Karpas-422 (cell line): ENCODE measurements at regions not wholly inside any gene's neighbourhood (a gene's known extent, or its start where the extent isn't known, plus 50 kb on each side); places are given as distances from the start of the nearest gene placed in this dataset.

ENCODE experiments used
- DNase-seq: peaks from one replicate; pipeline ENCODE4 v3.0.0-alpha.2; 2015
- H2AFZ ChIP-seq: fragments of 200-600 bp; sonication (generic); 2 replicates; pipeline ENCODE4 v1.6.1; 2014; ENCODE audit warnings: antibody characterized with exemption, low read length, mixed read lengths
- H3K27ac ChIP-seq: fragments of 200-600 bp; sonication (generic); 2 replicates; pipeline ENCODE4 v1.5.1; 2014; ENCODE audit warnings: mild to moderate bottlenecking, low read length, moderate library complexity
- H3K27me3 ChIP-seq: fragments of 200-600 bp; sonication (generic); 2 replicates; pipeline ENCODE4 v1.6.1; 2014; ENCODE audit warnings: low read length, mixed read lengths
- H3K36me3 ChIP-seq: fragments of 200-600 bp; sonication (generic); 2 replicates; pipeline ENCODE4 v1.6.1; 2014; ENCODE audit warnings: low read length, mixed read lengths; ENCODE audit not compliant: insufficient read depth
- H3K4me1 ChIP-seq: fragments of 200-600 bp; sonication (generic); 2 replicates; pipeline ENCODE4 v1.6.1; 2014; ENCODE audit warnings: mild to moderate bottlenecking, low read length, mixed read lengths
- H3K4me2 ChIP-seq: fragments of 200-600 bp; sonication (generic); 2 replicates; pipeline ENCODE4 v1.6.1; 2014; ENCODE audit warnings: low read length, low read depth, mild to moderate bottlenecking; ENCODE audit not compliant: poor library complexity, severe bottlenecking
- H3K4me3 ChIP-seq: fragments of 200-600 bp; sonication (generic); 2 replicates; pipeline ENCODE4 v1.5.1; 2014; ENCODE audit warnings: mild to moderate bottlenecking, antibody characterized with exemption, low read length, mixed read lengths
- H3K79me2 ChIP-seq: fragments of 200-600 bp; sonication (generic); 2 replicates; pipeline ENCODE4 v1.6.1; 2014; ENCODE audit warnings: mild to moderate bottlenecking, low read length, mixed read lengths
- H3K9ac ChIP-seq: fragments of 200-600 bp; sonication (generic); 2 replicates; pipeline ENCODE4 v1.6.0; 2014; ENCODE audit warnings: low read length
- H3K9me2 ChIP-seq: fragments of 200-600 bp; sonication (generic), shearing (Covaris generic); replicated peaks from 2 replicates; pipeline ENCODE4 v1.6.0; 2014; ENCODE audit warnings: mild to moderate bottlenecking, low read length, moderate library complexity; ENCODE audit not compliant: insufficient read depth
- H3K9me3 ChIP-seq: fragments of 300-700, 200-600 bp; sonication (generic); 2 replicates; pipeline ENCODE4 v1.6.1; 2014; ENCODE audit warnings: low read length, mixed read lengths
- H4K20me1 ChIP-seq: fragments of 200-600 bp; sonication (generic); 2 replicates; pipeline ENCODE4 v1.6.1; 2014; ENCODE audit warnings: mild to moderate bottlenecking, antibody characterized with exemption, low read length, low read depth; ENCODE audit not compliant: insufficient read depth

- H3K4me1 ChIP-seq, result no peaks in the 10 kb centered on the region
Measured at GRCh38 chr5:92715946-92716520, 865.0 kb downstream of the NR2F1-AS1 start.

GRCh38 chr5:92713826-92714225, 867.2 kb downstream of the NR2F1-AS1 start:
- no peak for DNase-seq
- Histone ChIP-seq H3K36me3 (no peaks in the 10 kb centered on the region), H3K9me3 (peaks cover 11% of the 10 kb centered on the region), H3K4me2 (no peak overlapping the region), H3K79me2 (no peaks in the 10 kb centered on the region), H3K27me3 (no peaks in the 10 kb centered on the region), H3K9ac (no peak overlapping the region), H3K27ac (no peak overlapping the region), H2AFZ (no peak overlapping the region), H3K4me1 (no peaks in the 10 kb centered on the region), H3K9me2 (no peaks in the 10 kb centered on the region), H4K20me1 (no peaks in the 10 kb centered on the region), H3K4me3 (no peak overlapping the region)

More at GRCh38 chr5:92715946-92716520, 865.0 kb downstream of the NR2F1-AS1 start:
- H4K20me1 ChIP-seq, result no peaks in the 10 kb centered on the region
- H3K27ac ChIP-seq, result no peak overlapping the region
- H3K36me3 ChIP-seq, result no peaks in the 10 kb centered on the region
- H3K79me2 ChIP-seq, result no peaks in the 10 kb centered on the region
- H3K9me3 ChIP-seq, result peaks cover 20% of the 10 kb centered on the region
- H3K9ac ChIP-seq, result no peak overlapping the region
- no peaks in the 10 kb centered on the region for H3K9me2 ChIP-seq
- H3K27me3 ChIP-seq, result no peaks in the 10 kb centered on the region
- H3K4me3 ChIP-seq, result no peak overlapping the region
- H2AFZ ChIP-seq, result no peak overlapping the region
- DNase-seq, result no peak
- no peak overlapping the region for H3K4me2 ChIP-seq

- Histone ChIP-seq H3K9ac (no peak overlapping the region), H3K9me3 (peaks cover 12% of the 10 kb centered on the region), H2AFZ (no peak overlapping the region), H3K27me3 (no peaks in the 10 kb centered on the region), H3K27ac (no peak overlapping the region), H3K4me3 (no peak overlapping the region), H3K9me2 (no peaks in the 10 kb centered on the region), H4K20me1 (no peaks in the 10 kb centered on the region), H3K4me1 (no peaks in the 10 kb centered on the region), H3K36me3 (no peaks in the 10 kb centered on the region), H3K4me2 (no peak overlapping the region), H3K79me2 (no peaks in the 10 kb centered on the region)
- DNase-seq, result no peak
Measured at GRCh38 chr5:92713335-92713743, 867.7 kb downstream of the NR2F1-AS1 start.

- no peak overlapping the region for H3K27ac ChIP-seq
- H3K9me2 ChIP-seq, result no peaks in the 10 kb centered on the region
- H3K9me3 ChIP-seq, result peaks cover 11% of the 10 kb centered on the region
- no peak for DNase-seq
- no peaks in the 10 kb centered on the region for H3K79me2 ChIP-seq
- H2AFZ ChIP-seq, result no peak overlapping the region
- H4K20me1 ChIP-seq, result no peaks in the 10 kb centered on the region
- H3K4me2 ChIP-seq, result no peak overlapping the region
- H3K9ac ChIP-seq, result no peak overlapping the region
- H3K27me3 ChIP-seq, result no peaks in the 10 kb centered on the region
- H3K4me1 ChIP-seq, result no peaks in the 10 kb centered on the region
- H3K36me3 ChIP-seq, result no peaks in the 10 kb centered on the region
- H3K4me3 ChIP-seq, result no peak overlapping the region
Measured at GRCh38 chr5:92711956-92712355, 869.1 kb downstream of the NR2F1-AS1 start.

- 0 out of 2 replicates have a peak, but pooled peaks cover 3% of the 10 kb centered on the region for H3K9me3 ChIP-seq
- H4K20me1 ChIP-seq, result no peaks in the 10 kb centered on the region
- no peak overlapping the region for H3K27ac ChIP-seq
- no peaks in the 10 kb centered on the region for H3K4me1 ChIP-seq
- no peaks in the 10 kb centered on the region for H3K9me2 ChIP-seq
- no peak overlapping the region for H3K4me3 ChIP-seq
- no peak for DNase-seq
- H3K4me2 ChIP-seq, result no peak overlapping the region
- H3K36me3 ChIP-seq, result no peaks in the 10 kb centered on the region
- no peak overlapping the region for H3K9ac ChIP-seq
- H3K79me2 ChIP-seq, result no peaks in the 10 kb centered on the region
- no peak overlapping the region for H2AFZ ChIP-seq
- no peaks in the 10 kb centered on the region for H3K27me3 ChIP-seq
Measured at GRCh38 chr5:92704590-92704989, 876.4 kb downstream of the NR2F1-AS1 start.

- H3K4me1 ChIP-seq, result no peaks in the 10 kb centered on the region
- H3K79me2 ChIP-seq, result no peaks in the 10 kb centered on the region
- no peak for DNase-seq
- no peaks in the 10 kb centered on the region for H4K20me1 ChIP-seq
- no peaks in the 10 kb centered on the region for H3K27me3 ChIP-seq
- no peaks in the 10 kb centered on the region for H3K9me2 ChIP-seq
- no peaks in the 10 kb centered on the region for H3K36me3 ChIP-seq
- H3K9ac ChIP-seq, result no peak overlapping the region
- no peak overlapping the region for H3K4me2 ChIP-seq
- no peak overlapping the region for H3K4me3 ChIP-seq
- H3K9me3 ChIP-seq, result 0 out of 2 replicates have a peak, but pooled peaks cover 3% of the 10 kb centered on the region
- H3K27ac ChIP-seq, result no peak overlapping the region
- no peak overlapping the region for H2AFZ ChIP-seq
Measured at GRCh38 chr5:92703976-92704375, 877.0 kb downstream of the NR2F1-AS1 start.

- H3K4me3 ChIP-seq, result no peak overlapping the region
- DNase-seq, result no peak
- H3K9ac ChIP-seq, result no peak overlapping the region
- H3K27ac ChIP-seq, result no peak overlapping the region
- H3K27me3 ChIP-seq, result no peaks in the 10 kb centered on the region
- H3K4me2 ChIP-seq, result no peak overlapping the region
- H3K9me2 ChIP-seq, result no peaks in the 10 kb centered on the region
- H3K4me1 ChIP-seq, result no peaks in the 10 kb centered on the region
- H3K79me2 ChIP-seq, result no peaks in the 10 kb centered on the region
- no peak overlapping the region for H2AFZ ChIP-seq
- no peaks in the 10 kb centered on the region for H3K36me3 ChIP-seq
- no peaks in the 10 kb centered on the region for H4K20me1 ChIP-seq
- H3K9me3 ChIP-seq, result peaks cover 14% of the 10 kb centered on the region; the same call in 1 of the 2 replicates
Measured at GRCh38 chr5:92695123-92696003, 885.7 kb downstream of the NR2F1-AS1 start.

- no peak for DNase-seq
- Histone ChIP-seq H3K9ac (no peak overlapping the region), H3K27ac (no peak overlapping the region), H2AFZ (no peak overlapping the region), H3K9me3 (peaks cover 14% of the 10 kb centered on the region; the same call in 1 of the 2 replicates), H4K20me1 (no peaks in the 10 kb centered on the region), H3K4me1 (no peaks in the 10 kb centered on the region), H3K36me3 (no peaks in the 10 kb centered on the region), H3K4me2 (no peak overlapping the region), H3K79me2 (no peaks in the 10 kb centered on the region), H3K27me3 (no peaks in the 10 kb centered on the region), H3K4me3 (no peak overlapping the region), H3K9me2 (no peaks in the 10 kb centered on the region)
Measured at GRCh38 chr5:92694067-92694466, 887.0 kb downstream of the NR2F1-AS1 start.
